HG03045 (cell line): ENCODE measurements at regions not wholly inside any gene's neighbourhood (a gene's known extent, or its start where the extent isn't known, plus 50 kb on each side); places are given as distances from the start of the nearest gene placed in this dataset.
A peak's percentile ranks its signal among the peaks of the same experiment; 100 is the strongest.
"Not testable (repeated sequence)": the region's sequence is repeated elsewhere in the genome, so short reads cannot be mapped to it uniquely, and the experiment has no call there.

Source experiments
- ATAC-seq: cut with Tn5 transposase; IDR thresholded peaks from one replicate; pipeline ENCODE4 v1.9.1; 2021; ENCODE audit warnings: mild to moderate bottlenecking, moderate library complexity; ENCODE audit not compliant: unreplicated experiment

- no peak for ATAC-seq
Observed at GRCh38 chr1:195275710-195276109, 1332.5 kb downstream of the KCNT2 start.

GRCh38 chr1:195251900-195252299 lies 1356.3 kb downstream of the KCNT2 start:
- ATAC-seq, result no peak

- ATAC-seq, result no peak
Observed at GRCh38 chr1:195243492-195243891, 1364.7 kb downstream of the KCNT2 start.

- ATAC-seq, result no peak
Observed at GRCh38 chr1:195241066-195241465, 1367.2 kb downstream of the KCNT2 start.

GRCh38 chr1:195238313-195238712 lies 1369.9 kb downstream of the KCNT2 start:
- ATAC-seq, result no peak

- ATAC-seq, result no peak
Observed at GRCh38 chr1:195236991-195237889, 1371.0 kb downstream of the KCNT2 start.

- ATAC-seq, result no peak
Observed at GRCh38 chr1:195218428-195219212, 1389.6 kb downstream of the KCNT2 start.

GRCh38 chr1:195202241-195202640 lies 1406.0 kb downstream of the KCNT2 start:
- ATAC-seq, result no peak

- no peak for ATAC-seq
Observed at GRCh38 chr1:195200772-195201171, 1407.5 kb downstream of the KCNT2 start.

GRCh38 chr1:195197116-195197515 lies 1411.1 kb downstream of the KCNT2 start:
- no peak for ATAC-seq

- ATAC-seq, result peak; percentile 98
Observed at GRCh38 chr1:195195423-195196057, 1412.7 kb downstream of the KCNT2 start.

- ATAC-seq, result no peak
Observed at GRCh38 chr1:195193134-195193533, 1415.1 kb downstream of the KCNT2 start.

GRCh38 chr1:195188821-195189220 lies 1419.4 kb downstream of the KCNT2 start:
- no peak for ATAC-seq

- no peak for ATAC-seq
Observed at GRCh38 chr1:195186544-195186943, 1421.7 kb downstream of the KCNT2 start.

- no peak for ATAC-seq
Observed at GRCh38 chr1:195185736-195186135, 1422.5 kb downstream of the KCNT2 start.

GRCh38 chr1:195185321-195185720 lies 1422.9 kb downstream of the KCNT2 start:
- ATAC-seq, result no peak

GRCh38 chr1:195173753-195174152 lies 1434.5 kb downstream of the KCNT2 start:
- ATAC-seq, result no peak

- ATAC-seq, result not testable (repeated sequence)
Observed at GRCh38 chr1:195159795-195160194, 1448.4 kb downstream of the KCNT2 start.

- no peak for ATAC-seq
Observed at GRCh38 chr1:195158091-195158490, 1450.1 kb downstream of the KCNT2 start.

- no peak for ATAC-seq
Observed at GRCh38 chr1:195153107-195153506, 1455.1 kb downstream of the KCNT2 start.

- ATAC-seq, result no peak
Observed at GRCh38 chr1:195150768-195151167, 1457.5 kb downstream of the KCNT2 start.
